ENCODE measurements at regions not wholly inside any gene's neighbourhood (a gene's known extent, or its start where the extent isn't known, plus 50 kb on each side); places are given as distances from the start of the nearest gene placed in this dataset.

GRCh38 chr3:177894081-177894728 lies 642.0 kb upstream of the KCNMB2 start:
- TF ChIP-seq, protein P1, sequence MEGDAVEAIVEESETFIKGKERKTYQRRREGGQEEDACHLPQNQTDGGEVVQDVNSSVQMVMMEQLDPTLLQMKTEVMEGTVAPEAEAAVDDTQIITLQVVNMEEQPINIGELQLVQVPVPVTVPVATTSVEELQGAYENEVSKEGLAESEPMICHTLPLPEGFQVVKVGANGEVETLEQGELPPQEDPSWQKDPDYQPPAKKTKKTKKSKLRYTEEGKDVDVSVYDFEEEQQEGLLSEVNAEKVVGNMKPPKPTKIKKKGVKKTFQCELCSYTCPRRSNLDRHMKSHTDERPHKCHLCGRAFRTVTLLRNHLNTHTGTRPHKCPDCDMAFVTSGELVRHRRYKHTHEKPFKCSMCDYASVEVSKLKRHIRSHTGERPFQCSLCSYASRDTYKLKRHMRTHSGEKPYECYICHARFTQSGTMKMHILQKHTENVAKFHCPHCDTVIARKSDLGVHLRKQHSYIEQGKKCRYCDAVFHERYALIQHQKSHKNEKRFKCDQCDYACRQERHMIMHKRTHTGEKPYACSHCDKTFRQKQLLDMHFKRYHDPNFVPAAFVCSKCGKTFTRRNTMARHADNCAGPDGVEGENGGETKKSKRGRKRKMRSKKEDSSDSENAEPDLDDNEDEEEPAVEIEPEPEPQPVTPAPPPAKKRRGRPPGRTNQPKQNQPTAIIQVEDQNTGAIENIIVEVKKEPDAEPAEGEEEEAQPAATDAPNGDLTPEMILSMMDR (IDR thresholded peaks at IDR 0.05), result no peak
- no peak for TF ChIP-seq POLR2AphosphoS5 (IDR thresholded peaks at IDR 0.05)
- no peak for TF ChIP-seq POLR2A (IDR thresholded peaks at IDR 0.05)

Measured in breast epithelium (tissue), 3 donors.